Esophagus squamous epithelium (tissue), 5 donors: ENCODE measurements at regions not wholly inside any gene's neighbourhood (a gene's known extent, or its start where the extent isn't known, plus 50 kb on each side); places are given as distances from the start of the nearest gene placed in this dataset.

ENCODE experiments used
- DNase-seq: peaks from one replicate; lab custom pipeline; 2025; lab: John Stamatoyannopoulos, UW
- H3K27ac ChIP-seq, 4 donors: fragments of 200-600 bp; sonication (generic); one replicate each; pipeline ENCODE4 v1.5.1; 2016 to 2019; ENCODE audit warnings: mild to moderate bottlenecking in 1 of 4
- H3K27me3 ChIP-seq, 4 donors: fragments of 200-600 bp; sonication (generic); 1 replicate in 3 of 4; 2 replicates in 1 of 4; pipeline versions ENCODE4 v1.5.1 to v1.6.0; 2017 to 2021; ENCODE audit warnings: antibody characterized with exemption in 1 of 4
- H3K36me3 ChIP-seq, 3 donors: fragments of 200-600 bp; sonication (generic); one replicate each; pipeline ENCODE4 v1.5.1; 2016 to 2019
- H3K4me1 ChIP-seq, 3 donors: fragments of 200-600 bp; sonication (generic); one replicate each; pipeline ENCODE4 v1.5.1; 2017 to 2019
- H3K4me3 ChIP-seq, 4 donors: fragments of 200-600 bp; sonication (generic); 1 replicate in 3 of 4; 2 replicates in 1 of 4; pipeline ENCODE4 v1.5.1; 2016 to 2019; ENCODE audit warnings: mild to moderate bottlenecking in 2 of 4, moderate library complexity in 1 of 4
- H3K9me3 ChIP-seq, 3 donors: fragments of 200-600 bp; sonication (generic); one replicate each; pipeline ENCODE4 v1.5.1; 2016 to 2019
- CTCF ChIP-seq, 6 experiments: fragments of 450-650 bp in 4 of 6; fragments of 200-600 bp in 2 of 6; sonication (generic) in 2 of 6; IDR thresholded peaks; one replicate each; pipeline ENCODE4 v1.5.1; 2016 to 2019; ENCODE audit warnings: antibody characterized with exemption in 6 of 6, mild to moderate bottlenecking in 4 of 6, moderate library complexity in 4 of 6
- POLR2A ChIP-seq, 4 donors: fragments of 450-650 bp; IDR thresholded peaks; one replicate each; pipeline ENCODE4 v1.6.1; 2017; ENCODE audit warnings: antibody characterized with exemption in 4 of 4, mild to moderate bottlenecking in 4 of 4, moderate library complexity in 3 of 4
- WGBS, 2 donors: methylation state at CpG; one replicate each; pipeline ENCODE4 v1.1.5; 2018; 5-methylcytosine and 5-hydroxymethylcytosine counted together
- intact Hi-C: fragments of 100-400 bp; cut with DNase I; formaldehyde crosslinking; loops from one replicate; pipeline ENCODE4 v1.15.0; 2022
- donor health status: DM: yes; HTN: yes; CAD: no.

GRCh38 chr4:136737066-136737465 lies 795.2 kb downstream of the PCDH18 start:
- H3K4me3 ChIP-seq: no peak overlapping the region
- H3K4me1 ChIP-seq: no peaks in the 10 kb centered on the region

GRCh38 chr4:136731025-136731424 lies 801.3 kb downstream of the PCDH18 start:
- intact Hi-C loops: no loop called here
- TF ChIP-seq POLR2A (IDR thresholded peaks at IDR 0.05) (no peak), CTCF (IDR thresholded peaks at IDR 0.05) (no peak)
- Histone ChIP-seq H3K9me3 (no peaks in the 10 kb centered on the region), H3K27me3 (no peaks in the 10 kb centered on the region), H3K4me1 (no peaks in the 10 kb centered on the region), H3K4me3 (no peak overlapping the region), H3K36me3 (no peaks in the 10 kb centered on the region), H3K27ac (no peak overlapping the region)
- DNase-seq: no peak

More at GRCh38 chr4:136737066-136737465, 795.2 kb downstream of the PCDH18 start:
- no peak for TF ChIP-seq POLR2A (IDR thresholded peaks at IDR 0.05)
- TF ChIP-seq CTCF (IDR thresholded peaks at IDR 0.05): no peak
- DNase-seq: no peak
- Histone ChIP-seq H3K27ac (no peak overlapping the region), H3K9me3 (no peaks in the 10 kb centered on the region), H3K27me3 (no peaks in the 10 kb centered on the region), H3K36me3 (no peaks in the 10 kb centered on the region)
- intact Hi-C loops: no loop called here

GRCh38 chr4:136725286-136726081 lies 806.8 kb downstream of the PCDH18 start:
- intact Hi-C loops: no loop called here
- Histone ChIP-seq H3K4me3 (no peak overlapping the region), H3K9me3 (no peaks in the 10 kb centered on the region), H3K27me3 (no peaks in the 10 kb centered on the region), H3K27ac (no peak overlapping the region), H3K36me3 (no peaks in the 10 kb centered on the region), H3K4me1 (no peaks in the 10 kb centered on the region)
- no peak for TF ChIP-seq POLR2A (IDR thresholded peaks at IDR 0.05)
- no peak for TF ChIP-seq CTCF (IDR thresholded peaks at IDR 0.05)
- 44 to 50% methylated on average over 4 of the region's 4 CpGs for WGBS, 2 donors
- DNase-seq: no peak

GRCh38 chr4:136713140-136713539 lies 819.2 kb downstream of the PCDH18 start:
- intact Hi-C loops: no loop called here
- H3K36me3 ChIP-seq: no peaks in the 10 kb centered on the region
- H3K27ac ChIP-seq: no peak overlapping the region
- 0 to 16% methylated on average over 1 of the region's 1 CpG for WGBS, 2 donors
- H3K4me3 ChIP-seq: no peak overlapping the region
- no peaks in the 10 kb centered on the region for H3K27me3 ChIP-seq
- no peaks in the 10 kb centered on the region for H3K9me3 ChIP-seq
- no peak for DNase-seq
- H3K4me1 ChIP-seq: no peaks in the 10 kb centered on the region
- TF ChIP-seq POLR2A (IDR thresholded peaks at IDR 0.05): no peak
- no peak for TF ChIP-seq CTCF (IDR thresholded peaks at IDR 0.05)

- no peaks in the 10 kb centered on the region for H3K4me1 ChIP-seq
- DNase-seq: no peak
- intact Hi-C loops: no loop called here
Observed at GRCh38 chr4:136709897-136710296, 822.4 kb downstream of the PCDH18 start.

More at GRCh38 chr4:136709897-136710296, 822.4 kb downstream of the PCDH18 start:
- H3K27me3 ChIP-seq: no peaks in the 10 kb centered on the region
- H3K36me3 ChIP-seq: no peaks in the 10 kb centered on the region
- H3K9me3 ChIP-seq: no peaks in the 10 kb centered on the region
- H3K27ac ChIP-seq: no peak overlapping the region
- no peak overlapping the region for H3K4me3 ChIP-seq
- no peak for TF ChIP-seq CTCF (IDR thresholded peaks at IDR 0.05)
- no peak for TF ChIP-seq POLR2A (IDR thresholded peaks at IDR 0.05)
- 41 to 65% methylated on average over 1 of the region's 1 CpG for WGBS, 2 donors
